Mucosa of gallbladder (tissue), 1 donor: ENCODE measurements at regions not wholly inside any gene's neighbourhood (a gene's known extent, or its start where the extent isn't known, plus 50 kb on each side); places are given as distances from the start of the nearest gene placed in this dataset.

Experiments
- DNase-seq: peaks from one replicate; pipeline ENCODE4 v3.0.0-alpha.2; 2020; ENCODE audit warnings: low spot score
- donor health status: DM: no; HTN: no; CAD: no.

GRCh38 chr10:124346831-124347230 lies 71.9 kb downstream of the OAT start:
- DNase-seq: no peak

GRCh38 chr10:124345521-124345920 lies 73.2 kb downstream of the OAT start:
- no peak for DNase-seq

- no peak for DNase-seq
Observed at GRCh38 chr10:124344931-124345330, 73.8 kb downstream of the OAT start.

- DNase-seq: no peak
Observed at GRCh38 chr10:124344266-124344590, 74.5 kb downstream of the OAT start.

GRCh38 chr10:124343351-124344265 lies 75.1 kb downstream of the OAT start:
- no peak for DNase-seq

- DNase-seq: no peak
Observed at GRCh38 chr10:124342821-124343170, 75.9 kb downstream of the OAT start.

GRCh38 chr10:124342136-124342820 lies 76.4 kb downstream of the OAT start:
- no peak for DNase-seq

- no peak for DNase-seq
Observed at GRCh38 chr10:124341768-124342135, 77.0 kb downstream of the OAT start.

- no peak for DNase-seq
Observed at GRCh38 chr10:124340033-124340760, 78.5 kb downstream of the OAT start.

- DNase-seq: no peak
Observed at GRCh38 chr10:124339119-124340032, 79.3 kb downstream of the OAT start.

GRCh38 chr10:124338276-124338925 lies 80.3 kb downstream of the OAT start:
- no peak for DNase-seq

GRCh38 chr10:124336186-124336585 lies 82.5 kb downstream of the OAT start:
- no peak for DNase-seq

- no peak for DNase-seq
Observed at GRCh38 chr10:124333931-124334330, 84.8 kb downstream of the OAT start.

- DNase-seq: no peak
Observed at GRCh38 chr10:124332426-124332825, 86.3 kb downstream of the OAT start.

- no peak for DNase-seq
Observed at GRCh38 chr10:124329941-124330340, 88.8 kb downstream of the OAT start.

- no peak for DNase-seq
Observed at GRCh38 chr10:124329362-124329761, 89.4 kb downstream of the OAT start.

GRCh38 chr10:124328477-124329220 lies 90.1 kb downstream of the OAT start:
- DNase-seq: no peak

GRCh38 chr10:124325998-124326636 lies 92.6 kb downstream of the OAT start:
- DNase-seq: no peak

GRCh38 chr10:124325633-124325914 lies 93.1 kb downstream of the OAT start:
- DNase-seq: no peak
